Loucy (cell line): ENCODE measurements at regions not wholly inside any gene's neighbourhood (a gene's known extent, or its start where the extent isn't known, plus 50 kb on each side); places are given as distances from the start of the nearest gene placed in this dataset.

Experiments
- CTCF ChIP-seq: fragments of 200-600 bp; sonication (generic); conservative IDR thresholded peaks from 2 replicates; pipeline ENCODE4 v1.5.1; 2014; ENCODE audit warnings: mild to moderate bottlenecking, antibody characterized with exemption, low read length
- EZH2phosphoT487 ChIP-seq: fragments of 200-600 bp; IDR thresholded peaks from 2 replicates; pipeline ENCODE4 v1.6.1; 2018; ENCODE audit warnings: antibody characterized with exemption, mild to moderate bottlenecking, moderate library complexity, borderline replicate concordance

- TF ChIP-seq CTCF = no peak
- TF ChIP-seq EZH2phosphoT487 = no peak
Observed at GRCh38 chr5:164354139-164354751, 848.8 kb downstream of the MAT2B start.
